Osteoblast (primary cell): ENCODE measurements at regions not wholly inside any gene's neighbourhood (a gene's known extent, or its start where the extent isn't known, plus 50 kb on each side); places are given as distances from the start of the nearest gene placed in this dataset.

Experiments
- DNase-seq: peaks from one replicate; pipeline ENCODE4 v3.0.0; 2011; ENCODE audit warnings: low spot score, mixed read lengths; ENCODE audit not compliant: insufficient read length; ENCODE audit errors: missing footprints
- H2AFZ ChIP-seq: 2 replicates; pipeline ENCODE4 v1.6.0; 2011; ENCODE audit warnings: mild to moderate bottlenecking, low read length
- H3K27ac ChIP-seq: 2 replicates; pipeline ENCODE4 v1.5.1; 2011; ENCODE audit warnings: mild to moderate bottlenecking, low read depth, low read length, moderate library complexity
- H3K27me3 ChIP-seq: 2 replicates; pipeline ENCODE4 v1.6.0; 2012; ENCODE audit warnings: mild to moderate bottlenecking, control low read depth, inconsistent platforms, low read length, moderate library complexity; ENCODE audit not compliant: insufficient read depth
- H3K36me3 ChIP-seq: 2 replicates; pipeline ENCODE4 v1.5.1; 2011; ENCODE audit warnings: mild to moderate bottlenecking, low read length, control low read depth, moderate library complexity; ENCODE audit not compliant: insufficient read depth
- H3K4me1 ChIP-seq: 2 replicates; pipeline ENCODE4 v1.5.1; 2011; ENCODE audit warnings: mild to moderate bottlenecking, low read length, control low read depth, moderate library complexity; ENCODE audit not compliant: insufficient read depth
- H3K4me2 ChIP-seq: 2 replicates; pipeline ENCODE4 v1.6.0; 2011; ENCODE audit warnings: mild to moderate bottlenecking, low read length; ENCODE audit not compliant: insufficient read depth
- H3K4me3 ChIP-seq: fragments of 200-600 bp; sonication (generic); 3 replicates; pipeline ENCODE4 v1.5.1; 2012; ENCODE audit warnings: mild to moderate bottlenecking, low read length, inconsistent platforms; ENCODE audit not compliant: insufficient read depth
- H3K79me2 ChIP-seq: 2 replicates; pipeline ENCODE4 v1.6.0; 2012; ENCODE audit warnings: mild to moderate bottlenecking, low read length, control low read depth, inconsistent platforms; ENCODE audit not compliant: insufficient read depth
- H3K9me3 ChIP-seq: 2 replicates; pipeline ENCODE4 v1.5.1; 2011; ENCODE audit warnings: low read depth, low read length, control low read depth
- H4K20me1 ChIP-seq: 2 replicates; pipeline ENCODE4 v1.6.0; 2012; ENCODE audit warnings: mild to moderate bottlenecking, low read length, control low read depth; ENCODE audit not compliant: insufficient read depth
- CTCF ChIP-seq: IDR thresholded peaks from 2 replicates; pipeline ENCODE4 v1.5.1; 2011; ENCODE audit warnings: mild to moderate bottlenecking, low read depth, low read length, moderate library complexity; ENCODE audit errors: extremely low read depth

- Histone ChIP-seq H3K27ac (no peak overlapping the region), H3K4me3 (no peak overlapping the region), H3K36me3 (no peaks in the 10 kb centered on the region), H4K20me1 (no peaks in the 10 kb centered on the region), H3K27me3 (peaks cover 10% of the 10 kb centered on the region), H3K9me3 (no peaks in the 10 kb centered on the region), H3K4me2 (no peak overlapping the region), H3K79me2 (no peaks in the 10 kb centered on the region), H3K4me1 (no peaks in the 10 kb centered on the region), H2AFZ (no peak overlapping the region)
- TF ChIP-seq CTCF = no peak
- DNase-seq = no peak
Observed at GRCh38 chr10:63773106-63773505, 251.9 kb downstream of the REEP3 start.

GRCh38 chr10:63773962-63774361, 252.8 kb downstream of the REEP3 start:
- TF ChIP-seq CTCF = no peak
- peaks cover 10% of the 10 kb centered on the region for H3K27me3 ChIP-seq
- no peak overlapping the region for H3K4me3 ChIP-seq
- no peak overlapping the region for H3K4me2 ChIP-seq
- H2AFZ ChIP-seq = no peak overlapping the region
- DNase-seq = no peak
- no peaks in the 10 kb centered on the region for H3K36me3 ChIP-seq
- H4K20me1 ChIP-seq = no peaks in the 10 kb centered on the region
- H3K79me2 ChIP-seq = no peaks in the 10 kb centered on the region
- no peak overlapping the region for H3K27ac ChIP-seq
- no peaks in the 10 kb centered on the region for H3K4me1 ChIP-seq
- no peaks in the 10 kb centered on the region for H3K9me3 ChIP-seq

GRCh38 chr10:63780101-63780500, 258.9 kb downstream of the REEP3 start:
- no peak for DNase-seq
- TF ChIP-seq CTCF = no peak
- Histone ChIP-seq H3K27ac (no peak overlapping the region), H4K20me1 (no peaks in the 10 kb centered on the region), H3K9me3 (no peaks in the 10 kb centered on the region), H3K4me2 (no peak overlapping the region), H3K27me3 (peaks cover 11% of the 10 kb centered on the region), H3K79me2 (no peaks in the 10 kb centered on the region), H3K4me3 (no peak overlapping the region), H3K36me3 (no peaks in the 10 kb centered on the region), H3K4me1 (no peaks in the 10 kb centered on the region), H2AFZ (no peak overlapping the region)

- H3K27ac ChIP-seq = no peak overlapping the region
- H3K36me3 ChIP-seq = no peaks in the 10 kb centered on the region
- H3K4me3 ChIP-seq = no peak overlapping the region
- no peaks in the 10 kb centered on the region for H3K79me2 ChIP-seq
- H4K20me1 ChIP-seq = no peaks in the 10 kb centered on the region
- DNase-seq = no peak
- no peak overlapping the region for H2AFZ ChIP-seq
- no peaks in the 10 kb centered on the region for H3K4me1 ChIP-seq
- TF ChIP-seq CTCF = no peak
- peaks cover 11% of the 10 kb centered on the region for H3K27me3 ChIP-seq
- no peak overlapping the region for H3K4me2 ChIP-seq
- H3K9me3 ChIP-seq = no peaks in the 10 kb centered on the region
Observed at GRCh38 chr10:63781226-63781625, 260.0 kb downstream of the REEP3 start.
